ENCODE measurements at regions not wholly inside any gene's neighbourhood (a gene's known extent, or its start where the extent isn't known, plus 50 kb on each side); places are given as distances from the start of the nearest gene placed in this dataset.

- TF ChIP-seq POLR2A (IDR thresholded peaks at IDR 0.05; ENCODE audit: low read depth, low read length) (no peak), POLR2AphosphoS5 (IDR thresholded peaks at IDR 0.05; ENCODE audit: low read depth, low read length) (no peak)
Observed at GRCh38 chr2:20135631-20136050, 84.2 kb upstream of the LAPTM4A start.

All from GM12892 (cell line).